IgD-negative memory B cell (primary cell): ENCODE measurements at regions not wholly inside any gene's neighbourhood (a gene's known extent, or its start where the extent isn't known, plus 50 kb on each side); places are given as distances from the start of the nearest gene placed in this dataset.

Source experiments
- H3K27ac Mint-ChIP-seq, 3 donors: one replicate each; pipeline ENCODE4 v1.8.0; 2020 to 2022; ENCODE audit warnings: mild to moderate bottlenecking in 3 of 3, mixed read lengths in 3 of 3, moderate library complexity in 1 of 3
- H3K27me3 Mint-ChIP-seq: one replicate; pipeline ENCODE4 v1.8.0; 2021; ENCODE audit warnings: mixed read lengths
- H3K36me3 Mint-ChIP-seq: one replicate; pipeline ENCODE4 v1.8.0; 2020; ENCODE audit warnings: mild to moderate bottlenecking, mixed read lengths
- H3K4me1 Mint-ChIP-seq, 3 donors: one replicate each; pipeline ENCODE4 v1.8.0; 2020 to 2022; ENCODE audit warnings: mixed read lengths in 3 of 3, mild to moderate bottlenecking in 1 of 3
- H3K4me3 Mint-ChIP-seq, 4 donors: one replicate each; pipeline ENCODE4 v1.8.0; 2020 to 2022; ENCODE audit warnings: mild to moderate bottlenecking in 4 of 4, mixed read lengths in 4 of 4, moderate library complexity in 3 of 4
- H3K9me3 Mint-ChIP-seq, 3 donors: one replicate each; pipeline ENCODE4 v1.8.0; 2020 to 2021; ENCODE audit warnings: mixed read lengths in 3 of 3, mild to moderate bottlenecking in 1 of 3

- H3K4me3 Mint-ChIP-seq: no peak overlapping the region
- H3K4me1 Mint-ChIP-seq: no peaks in the 10 kb centered on the region
- H3K36me3 Mint-ChIP-seq: no peaks in the 10 kb centered on the region
- no peak overlapping the region for H3K27ac Mint-ChIP-seq
- no peaks in the 10 kb centered on the region for H3K27me3 Mint-ChIP-seq
- peaks cover 3 to 9% (median 8%) of the 10 kb centered on the region in 3 donors for H3K9me3 Mint-ChIP-seq
Observed at GRCh38 chr3:31145062-31145461, 250.6 kb upstream of the GADL1 start.

- H3K27me3 Mint-ChIP-seq: peaks cover 2% of the 10 kb centered on the region
- no peak overlapping the region for H3K27ac Mint-ChIP-seq
- no peak overlapping the region for H3K4me3 Mint-ChIP-seq
Observed at GRCh38 chr3:31147550-31147949, 253.1 kb upstream of the GADL1 start.

GRCh38 chr3:31157047-31157694 is 262.7 kb upstream of the GADL1 start:
- Mint-ChIP-seq H3K36me3 (no peaks in the 10 kb centered on the region), H3K4me3 (peak overlapping the region in 3 of 4 donors; percentile 18 to 72 (median 54)), H3K27ac (no peak overlapping the region), H3K27me3 (no peaks in the 10 kb centered on the region), H3K9me3 (no peaks in the 10 kb centered on the region), H3K4me1 (peaks cover 2 to 6% (median 5%) of the 10 kb centered on the region in 3 donors)

More at GRCh38 chr3:31147550-31147949, 253.1 kb upstream of the GADL1 start:
- H3K9me3 Mint-ChIP-seq: peaks cover 6 to 14% (median 8%) of the 10 kb centered on the region in 3 donors
- H3K4me1 Mint-ChIP-seq: no peaks in the 10 kb centered on the region
- H3K36me3 Mint-ChIP-seq: no peaks in the 10 kb centered on the region

GRCh38 chr3:31157893-31158620 is 263.6 kb upstream of the GADL1 start:
- no peaks in the 10 kb centered on the region for H3K36me3 Mint-ChIP-seq
- peaks cover 2 to 6% (median 5%) of the 10 kb centered on the region in 3 donors for H3K4me1 Mint-ChIP-seq
- H3K27me3 Mint-ChIP-seq: no peaks in the 10 kb centered on the region
- no peak overlapping the region for H3K4me3 Mint-ChIP-seq
- no peaks in the 10 kb centered on the region for H3K9me3 Mint-ChIP-seq
- H3K27ac Mint-ChIP-seq: no peak overlapping the region

GRCh38 chr3:31159331-31160039 is 265.0 kb upstream of the GADL1 start:
- Mint-ChIP-seq H3K4me3 (no peak overlapping the region), H3K27me3 (no peaks in the 10 kb centered on the region), H3K27ac (no peak overlapping the region), H3K36me3 (no peaks in the 10 kb centered on the region), H3K9me3 (no peaks in the 10 kb centered on the region), H3K4me1 (peaks cover 2 to 6% (median 5%) of the 10 kb centered on the region in 3 donors)

GRCh38 chr3:31161889-31162288 is 267.4 kb upstream of the GADL1 start:
- no peaks in the 10 kb centered on the region for H3K9me3 Mint-ChIP-seq
- H3K27me3 Mint-ChIP-seq: peaks cover 1% of the 10 kb centered on the region
- H3K4me3 Mint-ChIP-seq: no peak overlapping the region
- no peak overlapping the region for H3K27ac Mint-ChIP-seq
- H3K36me3 Mint-ChIP-seq: no peaks in the 10 kb centered on the region
- peaks cover 0 to 5% (median 4%) of the 10 kb centered on the region in 3 donors for H3K4me1 Mint-ChIP-seq

- H3K27me3 Mint-ChIP-seq: peaks cover 3% of the 10 kb centered on the region
- H3K4me1 Mint-ChIP-seq: no peaks in the 10 kb centered on the region
- H3K36me3 Mint-ChIP-seq: no peaks in the 10 kb centered on the region
- no peak overlapping the region for H3K27ac Mint-ChIP-seq
- H3K4me3 Mint-ChIP-seq: no peak overlapping the region
- H3K9me3 Mint-ChIP-seq: no peaks in the 10 kb centered on the region
Observed at GRCh38 chr3:31164381-31164780, 269.9 kb upstream of the GADL1 start.

GRCh38 chr3:31165399-31165860 is 271.0 kb upstream of the GADL1 start:
- no peaks in the 10 kb centered on the region for H3K36me3 Mint-ChIP-seq

GRCh38 chr3:31166249-31166885 is 271.9 kb upstream of the GADL1 start:
- Mint-ChIP-seq H3K4me1 (no peaks in the 10 kb centered on the region), H3K27ac (no peak overlapping the region), H3K4me3 (no peak overlapping the region), H3K9me3 (no peaks in the 10 kb centered on the region), H3K27me3 (peaks cover 3% of the 10 kb centered on the region), H3K36me3 (no peaks in the 10 kb centered on the region)

More at GRCh38 chr3:31165399-31165860, 271.0 kb upstream of the GADL1 start:
- H3K9me3 Mint-ChIP-seq: no peaks in the 10 kb centered on the region
- H3K4me1 Mint-ChIP-seq: no peaks in the 10 kb centered on the region
- H3K27me3 Mint-ChIP-seq: peaks cover 3% of the 10 kb centered on the region
- no peak overlapping the region for H3K4me3 Mint-ChIP-seq
- H3K27ac Mint-ChIP-seq: no peak overlapping the region

- Mint-ChIP-seq H3K9me3 (no peaks in the 10 kb centered on the region), H3K27me3 (peaks cover 3% of the 10 kb centered on the region), H3K36me3 (no peaks in the 10 kb centered on the region), H3K4me3 (no peak overlapping the region), H3K27ac (no peak overlapping the region), H3K4me1 (peaks cover 0 to 2% (median 0%) of the 10 kb centered on the region in 3 donors)
Observed at GRCh38 chr3:31167666-31168065, 273.2 kb upstream of the GADL1 start.

- Mint-ChIP-seq H3K4me3 (no peak overlapping the region), H3K27ac (no peak overlapping the region), H3K27me3 (peaks cover 1% of the 10 kb centered on the region), H3K4me1 (peaks cover 0 to 4% (median 3%) of the 10 kb centered on the region in 3 donors), H3K36me3 (peaks cover 2% of the 10 kb centered on the region), H3K9me3 (no peaks in the 10 kb centered on the region)
Observed at GRCh38 chr3:31170932-31171670, 276.6 kb upstream of the GADL1 start.

GRCh38 chr3:31172336-31172735 is 277.9 kb upstream of the GADL1 start:
- H3K9me3 Mint-ChIP-seq: no peaks in the 10 kb centered on the region
- H3K27ac Mint-ChIP-seq: no peak overlapping the region
- peaks cover 2% of the 10 kb centered on the region for H3K36me3 Mint-ChIP-seq
- H3K4me1 Mint-ChIP-seq: peaks cover 0 to 4% (median 3%) of the 10 kb centered on the region in 3 donors
- peaks cover 1% of the 10 kb centered on the region for H3K27me3 Mint-ChIP-seq
- H3K4me3 Mint-ChIP-seq: no peak overlapping the region

- Mint-ChIP-seq H3K4me3 (no peak overlapping the region), H3K27ac (no peak overlapping the region), H3K36me3 (peaks cover 2% of the 10 kb centered on the region), H3K9me3 (no peaks in the 10 kb centered on the region), H3K4me1 (peaks cover 0 to 4% (median 3%) of the 10 kb centered on the region in 3 donors), H3K27me3 (peaks cover 1% of the 10 kb centered on the region)
Observed at GRCh38 chr3:31173118-31173718, 278.8 kb upstream of the GADL1 start.

GRCh38 chr3:31174079-31174478 is 279.6 kb upstream of the GADL1 start:
- no peak overlapping the region for H3K4me3 Mint-ChIP-seq

More at GRCh38 chr3:31174079-31174478, 279.6 kb upstream of the GADL1 start:
- H3K9me3 Mint-ChIP-seq: no peaks in the 10 kb centered on the region
- peaks cover 2% of the 10 kb centered on the region for H3K36me3 Mint-ChIP-seq
- H3K27ac Mint-ChIP-seq: no peak overlapping the region
- peaks cover 1% of the 10 kb centered on the region for H3K27me3 Mint-ChIP-seq
- peaks cover 0 to 4% (median 3%) of the 10 kb centered on the region in 3 donors for H3K4me1 Mint-ChIP-seq
